ENCODE measurements at regions not wholly inside any gene's neighbourhood (a gene's known extent, or its start where the extent isn't known, plus 50 kb on each side); places are given as distances from the start of the nearest gene placed in this dataset.

- no peak for TF ChIP-seq CTCF (conservative IDR thresholded peaks at IDR 0.05; ENCODE audit: low read depth)
- no peak for DNase-seq (ENCODE audit: low spot score)
- ChIA-PET CTCF (no interaction called here), POLR2A (ENCODE audit: low non-redundant PET) (no interaction called here)
- H3K27ac ChIP-seq = no peak overlapping the region
Observed at GRCh38 chr4:157942017-157942416, 230.8 kb downstream of the GASK1B start.

- no peak overlapping the region for H3K27ac ChIP-seq
- CTCF ChIA-PET = no interaction called here
- POLR2A ChIA-PET (ENCODE audit: low non-redundant PET) = no interaction called here
- no peak for TF ChIP-seq CTCF (conservative IDR thresholded peaks at IDR 0.05; ENCODE audit: low read depth)
- no peak for DNase-seq (ENCODE audit: low spot score)
Observed at GRCh38 chr4:157934151-157934550, 238.7 kb downstream of the GASK1B start.

GRCh38 chr4:157932936-157933335 lies 239.9 kb downstream of the GASK1B start:
- no peak for DNase-seq (ENCODE audit: low spot score)
- no peak for TF ChIP-seq CTCF (conservative IDR thresholded peaks at IDR 0.05; ENCODE audit: low read depth)
- no peak overlapping the region for H3K27ac ChIP-seq
- ChIA-PET POLR2A (ENCODE audit: low non-redundant PET) (no interaction called here), CTCF (interaction anchor here (0.5 to 0.6 kb wide), 2 partner anchors 19 to 86 kb away, joined by 3 to 5 read pairs; no protein-coding TSS in a partner anchor)

GRCh38 chr4:157929486-157929885 lies 243.3 kb downstream of the GASK1B start:
- no peak overlapping the region for H3K27ac ChIP-seq
- ChIA-PET POLR2A (ENCODE audit: low non-redundant PET) (no interaction called here), CTCF (no interaction called here)
- DNase-seq (ENCODE audit: low spot score) = no peak
- TF ChIP-seq CTCF (conservative IDR thresholded peaks at IDR 0.05; ENCODE audit: low read depth) = no peak

GRCh38 chr4:157918036-157918832 lies 254.6 kb downstream of the GASK1B start:
- H3K27ac ChIP-seq = no peak overlapping the region
- TF ChIP-seq CTCF (conservative IDR thresholded peaks at IDR 0.05; ENCODE audit: low read depth) = no peak
- CTCF ChIA-PET = no interaction called here
- DNase-seq (ENCODE audit: low spot score) = no peak
- POLR2A ChIA-PET (ENCODE audit: low non-redundant PET) = no interaction called here

- POLR2A ChIA-PET (ENCODE audit: low non-redundant PET) = no interaction called here
- DNase-seq (ENCODE audit: low spot score) = no peak
- TF ChIP-seq CTCF (conservative IDR thresholded peaks at IDR 0.05; ENCODE audit: low read depth) = no peak
- no peak overlapping the region for H3K27ac ChIP-seq
- CTCF ChIA-PET = no interaction called here
Observed at GRCh38 chr4:157912212-157912611, 260.6 kb downstream of the GASK1B start.

Measured in RWPE1 (cell line).